Gastrocnemius medialis (tissue), 4 donors: ENCODE measurements at regions not wholly inside any gene's neighbourhood (a gene's known extent, or its start where the extent isn't known, plus 50 kb on each side); places are given as distances from the start of the nearest gene placed in this dataset.

Experiments
- POLR2A ChIP-seq, 2 donors: fragments of 450-650 bp; IDR thresholded peaks; one replicate each; pipeline ENCODE4 v1.6.1; 2017; ENCODE audit warnings: antibody characterized with exemption in 2 of 2, mild to moderate bottlenecking in 2 of 2, moderate library complexity in 2 of 2
- TF ChIP-seq, protein P1 (sequence below), 5 experiments: fragments of 450-650 bp in 3 of 5; fragments of 200-600 bp in 2 of 5; sonication (generic) in 2 of 5; IDR thresholded peaks in 4 of 5; conservative IDR thresholded peaks in 1 of 5; 1 replicate in 4 of 5; 2 replicates in 1 of 5; pipeline ENCODE4 v1.5.1; 2016 to 2019; ENCODE audit warnings: antibody characterized with exemption in 5 of 5, mild to moderate bottlenecking in 3 of 5, moderate library complexity in 3 of 5

DNA sequence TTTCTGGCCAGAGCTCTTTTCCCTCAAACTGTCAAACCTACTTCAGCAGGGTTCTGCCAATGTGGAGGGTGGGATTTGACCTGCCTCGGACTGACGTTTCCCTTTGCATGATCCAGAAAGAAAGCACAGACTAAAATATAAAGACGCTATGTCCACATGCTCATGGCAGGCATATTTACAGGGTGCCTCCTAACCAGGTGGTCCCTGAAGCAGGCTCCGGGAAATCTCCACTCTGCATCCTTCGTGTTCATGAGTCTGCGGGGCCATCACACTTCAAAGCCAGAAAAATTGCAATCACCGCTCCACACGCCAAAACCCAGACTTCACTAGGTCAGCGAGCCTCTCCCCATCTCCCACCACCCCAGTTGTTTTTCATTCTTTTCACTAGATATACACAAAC, 143.3 kb upstream of the IGF1R start:
- TF ChIP-seq, protein P1, sequence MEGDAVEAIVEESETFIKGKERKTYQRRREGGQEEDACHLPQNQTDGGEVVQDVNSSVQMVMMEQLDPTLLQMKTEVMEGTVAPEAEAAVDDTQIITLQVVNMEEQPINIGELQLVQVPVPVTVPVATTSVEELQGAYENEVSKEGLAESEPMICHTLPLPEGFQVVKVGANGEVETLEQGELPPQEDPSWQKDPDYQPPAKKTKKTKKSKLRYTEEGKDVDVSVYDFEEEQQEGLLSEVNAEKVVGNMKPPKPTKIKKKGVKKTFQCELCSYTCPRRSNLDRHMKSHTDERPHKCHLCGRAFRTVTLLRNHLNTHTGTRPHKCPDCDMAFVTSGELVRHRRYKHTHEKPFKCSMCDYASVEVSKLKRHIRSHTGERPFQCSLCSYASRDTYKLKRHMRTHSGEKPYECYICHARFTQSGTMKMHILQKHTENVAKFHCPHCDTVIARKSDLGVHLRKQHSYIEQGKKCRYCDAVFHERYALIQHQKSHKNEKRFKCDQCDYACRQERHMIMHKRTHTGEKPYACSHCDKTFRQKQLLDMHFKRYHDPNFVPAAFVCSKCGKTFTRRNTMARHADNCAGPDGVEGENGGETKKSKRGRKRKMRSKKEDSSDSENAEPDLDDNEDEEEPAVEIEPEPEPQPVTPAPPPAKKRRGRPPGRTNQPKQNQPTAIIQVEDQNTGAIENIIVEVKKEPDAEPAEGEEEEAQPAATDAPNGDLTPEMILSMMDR (IDR thresholded peaks at IDR 0.05 in 4 of 5, conservative IDR thresholded peaks at IDR 0.05 in 1 of 5): no peak
- no peak for TF ChIP-seq POLR2A (IDR thresholded peaks at IDR 0.05)
